ENCODE measurements at regions not wholly inside any gene's neighbourhood (a gene's known extent, or its start where the extent isn't known, plus 50 kb on each side); places are given as distances from the start of the nearest gene placed in this dataset.
"Not testable (repeated sequence)": the region's sequence is repeated elsewhere in the genome, so short reads cannot be mapped to it uniquely, and the experiment has no call there.

GRCh38 chr6:71724456-71725125, 161.8 kb upstream of the RIMS1 start:
- DNase-seq (ENCODE audit: low spot score), result no peak

- DNase-seq (ENCODE audit: low spot score), result no peak
Measured at GRCh38 chr6:71725126-71725470, 161.3 kb upstream of the RIMS1 start.

GRCh38 chr6:71726121-71726520, 160.2 kb upstream of the RIMS1 start:
- no peak for DNase-seq (ENCODE audit: low spot score)

- DNase-seq (ENCODE audit: low spot score), result peak; percentile 69
Measured at GRCh38 chr6:71727632-71728294, 158.6 kb upstream of the RIMS1 start.

GRCh38 chr6:71730284-71730683, 156.1 kb upstream of the RIMS1 start:
- DNase-seq (ENCODE audit: low spot score), result no peak

- DNase-seq (ENCODE audit: low spot score), result no peak
Measured at GRCh38 chr6:71733970-71734899, 152.1 kb upstream of the RIMS1 start.

GRCh38 chr6:71737953-71738352, 148.4 kb upstream of the RIMS1 start:
- no peak for DNase-seq (ENCODE audit: low spot score)

- DNase-seq (ENCODE audit: low spot score), result no peak
Measured at GRCh38 chr6:71745525-71745924, 140.8 kb upstream of the RIMS1 start.

- DNase-seq (ENCODE audit: low spot score), result no peak
Measured at GRCh38 chr6:71766146-71766760, 120.1 kb upstream of the RIMS1 start.

GRCh38 chr6:71766796-71767195, 119.6 kb upstream of the RIMS1 start:
- no peak for DNase-seq (ENCODE audit: low spot score)

- no peak for DNase-seq (ENCODE audit: low spot score)
Measured at GRCh38 chr6:71768356-71768755, 118.0 kb upstream of the RIMS1 start.

GRCh38 chr6:71808865-71809264, 77.5 kb upstream of the RIMS1 start:
- DNase-seq (ENCODE audit: low spot score), result no peak

GRCh38 chr6:71810880-71811279, 75.5 kb upstream of the RIMS1 start:
- DNase-seq (ENCODE audit: low spot score), result no peak

GRCh38 chr6:71822625-71823024, 63.7 kb upstream of the RIMS1 start:
- no peak for DNase-seq (ENCODE audit: low spot score)

- DNase-seq (ENCODE audit: low spot score), result not testable (repeated sequence)
Measured at GRCh38 chr6:71832110-71832764, 54.1 kb upstream of the RIMS1 start.
